ENCODE measurements at regions not wholly inside any gene's neighbourhood (a gene's known extent, or its start where the extent isn't known, plus 50 kb on each side); places are given as distances from the start of the nearest gene placed in this dataset.

DNA sequence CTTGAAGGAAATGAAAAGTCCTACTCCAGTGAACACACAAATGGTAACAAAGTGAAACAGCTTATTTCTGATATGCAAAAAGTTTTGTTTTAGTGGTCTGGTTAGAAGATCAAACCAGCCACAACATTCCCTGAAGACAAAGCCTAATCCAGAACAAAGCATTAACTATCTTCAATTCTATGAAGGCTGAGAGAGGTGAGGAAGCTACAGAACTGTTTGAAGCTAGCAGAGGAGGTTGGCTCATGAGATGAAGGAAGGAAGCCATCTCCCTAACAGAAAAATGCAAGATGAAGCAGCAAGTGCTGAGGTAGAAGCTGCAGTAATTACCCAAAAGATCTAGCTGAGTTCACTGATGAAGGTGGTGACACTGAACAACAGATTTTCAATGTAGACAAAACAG, 168.4 kb downstream of the IGLL1 start (continued):
- TF ChIP-seq RBFOX2 (IDR thresholded peaks at IDR 0.05; ENCODE audit: low read depth, low read length) (no peak), ZNF343 (CRISPR knock-in tag; IDR thresholded peaks at IDR 0.05) (no peak), ZNF589 (CRISPR knock-in tag; conservative IDR thresholded peaks at IDR 0.05) (no peak)
- TF ChIP-seq, protein P1, sequence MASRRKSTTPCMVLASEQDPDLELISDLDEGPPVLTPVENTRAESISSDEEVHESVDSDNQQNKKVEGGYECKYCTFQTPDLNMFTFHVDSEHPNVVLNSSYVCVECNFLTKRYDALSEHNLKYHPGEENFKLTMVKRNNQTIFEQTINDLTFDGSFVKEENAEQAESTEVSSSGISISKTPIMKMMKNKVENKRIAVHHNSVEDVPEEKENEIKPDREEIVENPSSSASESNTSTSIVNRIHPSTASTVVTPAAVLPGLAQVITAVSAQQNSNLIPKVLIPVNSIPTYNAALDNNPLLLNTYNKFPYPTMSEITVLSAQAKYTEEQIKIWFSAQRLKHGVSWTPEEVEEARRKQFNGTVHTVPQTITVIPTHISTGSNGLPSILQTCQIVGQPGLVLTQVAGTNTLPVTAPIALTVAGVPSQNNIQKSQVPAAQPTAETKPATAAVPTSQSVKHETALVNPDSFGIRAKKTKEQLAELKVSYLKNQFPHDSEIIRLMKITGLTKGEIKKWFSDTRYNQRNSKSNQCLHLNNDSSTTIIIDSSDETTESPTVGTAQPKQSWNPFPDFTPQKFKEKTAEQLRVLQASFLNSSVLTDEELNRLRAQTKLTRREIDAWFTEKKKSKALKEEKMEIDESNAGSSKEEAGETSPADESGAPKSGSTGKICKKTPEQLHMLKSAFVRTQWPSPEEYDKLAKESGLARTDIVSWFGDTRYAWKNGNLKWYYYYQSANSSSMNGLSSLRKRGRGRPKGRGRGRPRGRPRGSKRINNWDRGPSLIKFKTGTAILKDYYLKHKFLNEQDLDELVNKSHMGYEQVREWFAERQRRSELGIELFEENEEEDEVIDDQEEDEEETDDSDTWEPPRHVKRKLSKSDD (CRISPR knock-in tag; IDR thresholded peaks at IDR 0.05; ENCODE audit: low read depth) = no peak

DNA sequence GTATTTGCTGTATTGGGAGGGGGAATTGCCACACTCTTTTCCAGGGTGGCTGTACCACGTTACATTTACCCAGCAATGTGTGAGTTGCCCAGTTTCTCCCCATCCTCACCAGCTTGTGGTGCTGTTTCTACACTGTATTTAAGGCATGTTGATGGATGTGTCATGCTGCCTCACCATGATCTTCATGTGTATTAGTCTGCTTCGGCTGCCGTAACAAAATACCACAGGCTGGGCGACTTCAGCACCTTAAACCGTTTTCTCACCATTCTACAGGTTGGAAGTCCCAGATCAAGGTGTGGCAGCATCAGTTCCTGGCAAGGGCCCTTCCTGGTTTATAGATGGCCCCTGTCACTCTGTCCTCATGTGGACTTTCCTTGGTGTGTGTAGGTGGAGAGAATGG, 169.7 kb downstream of the IGLL1 start:
- in situ Hi-C loops (cut with HindIII; ENCODE audit: extremely low pct_ligation_motif_present, low pct_unique_long_range_greater_than_20kb) = no loop called here
- TF ChIP-seq MBNL3 (CRISPR knock-in tag; conservative IDR thresholded peaks at IDR 0.05) (no peak), ATRX (CRISPR knock-in tag; IDR thresholded peaks at IDR 0.05; ENCODE audit: borderline replicate concordance) (no peak), TMF1 (CRISPR knock-in tag; IDR thresholded peaks at IDR 0.05; ENCODE audit: low read depth) (no peak), POLR2AphosphoS5 (IDR thresholded peaks at IDR 0.05; ENCODE audit: low read depth, low read length) (no peak), NCOA1 (CRISPR knock-in tag; IDR thresholded peaks at IDR 0.05) (no peak), HDAC6 (IDR thresholded peaks at IDR 0.05; ENCODE audit: low read depth, low read length) (no peak), ONECUT2 (CRISPR knock-in tag; IDR thresholded peaks at IDR 0.05) (no peak), IRF2 (CRISPR knock-in tag; IDR thresholded peaks at IDR 0.05) (no peak), ZNF12 (CRISPR knock-in tag; IDR thresholded peaks at IDR 0.05) (peak; percentile 91), STAG1 (CRISPR knock-in tag; IDR thresholded peaks at IDR 0.05) (peak; percentile 37; the same call in 1 of the 2 replicates), ZNF24 (IDR thresholded peaks at IDR 0.05) (no peak), SIX4 (CRISPR knock-in tag; IDR thresholded peaks at IDR 0.05) (no peak)
- TF ChIP-seq, protein P2, sequence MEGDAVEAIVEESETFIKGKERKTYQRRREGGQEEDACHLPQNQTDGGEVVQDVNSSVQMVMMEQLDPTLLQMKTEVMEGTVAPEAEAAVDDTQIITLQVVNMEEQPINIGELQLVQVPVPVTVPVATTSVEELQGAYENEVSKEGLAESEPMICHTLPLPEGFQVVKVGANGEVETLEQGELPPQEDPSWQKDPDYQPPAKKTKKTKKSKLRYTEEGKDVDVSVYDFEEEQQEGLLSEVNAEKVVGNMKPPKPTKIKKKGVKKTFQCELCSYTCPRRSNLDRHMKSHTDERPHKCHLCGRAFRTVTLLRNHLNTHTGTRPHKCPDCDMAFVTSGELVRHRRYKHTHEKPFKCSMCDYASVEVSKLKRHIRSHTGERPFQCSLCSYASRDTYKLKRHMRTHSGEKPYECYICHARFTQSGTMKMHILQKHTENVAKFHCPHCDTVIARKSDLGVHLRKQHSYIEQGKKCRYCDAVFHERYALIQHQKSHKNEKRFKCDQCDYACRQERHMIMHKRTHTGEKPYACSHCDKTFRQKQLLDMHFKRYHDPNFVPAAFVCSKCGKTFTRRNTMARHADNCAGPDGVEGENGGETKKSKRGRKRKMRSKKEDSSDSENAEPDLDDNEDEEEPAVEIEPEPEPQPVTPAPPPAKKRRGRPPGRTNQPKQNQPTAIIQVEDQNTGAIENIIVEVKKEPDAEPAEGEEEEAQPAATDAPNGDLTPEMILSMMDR (CRISPR knock-in tag; IDR thresholded peaks at IDR 0.05) = 0 out of 2 replicates have a peak, but pooled peaks have one; percentile 14
- TF ChIP-seq, protein P3, sequence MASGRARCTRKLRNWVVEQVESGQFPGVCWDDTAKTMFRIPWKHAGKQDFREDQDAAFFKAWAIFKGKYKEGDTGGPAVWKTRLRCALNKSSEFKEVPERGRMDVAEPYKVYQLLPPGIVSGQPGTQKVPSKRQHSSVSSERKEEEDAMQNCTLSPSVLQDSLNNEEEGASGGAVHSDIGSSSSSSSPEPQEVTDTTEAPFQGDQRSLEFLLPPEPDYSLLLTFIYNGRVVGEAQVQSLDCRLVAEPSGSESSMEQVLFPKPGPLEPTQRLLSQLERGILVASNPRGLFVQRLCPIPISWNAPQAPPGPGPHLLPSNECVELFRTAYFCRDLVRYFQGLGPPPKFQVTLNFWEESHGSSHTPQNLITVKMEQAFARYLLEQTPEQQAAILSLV (CRISPR knock-in tag; IDR thresholded peaks at IDR 0.05; ENCODE audit: borderline replicate concordance) = no peak

More for the DNA sequence above, 169.7 kb downstream of the IGLL1 start:
- intact Hi-C loops (cut with micrococcal nuclease; ENCODE audit: unreplicated experiment) = no loop called here
- 57% methylated on average over 5 of the region's 5 CpGs for WGBS (ENCODE audit: low lambda C conversion rate)
- Histone ChIP-seq H3K9me3 (ENCODE audit: low read length) (no peaks in the 10 kb centered on the region), H3K27ac (ENCODE audit: extremely low read length, insufficient read depth, low read length) (no peak overlapping the region), H3K27me3 (ENCODE audit: control insufficient read depth in 1 of 2, insufficient read depth in 2 of 2, low read length in 2 of 2) (peaks cover 0 to 26% of the 10 kb centered on the region in 2 experiments; a peak in 2 of 5 replicates), H3K9ac (ENCODE audit: insufficient read depth, low read depth, low read length) (no peak overlapping the region), H3K79me2 (ENCODE audit: insufficient read depth, low read length) (no peaks in the 10 kb centered on the region), H2AFZ (ENCODE audit: low read length) (no peak overlapping the region), H3K4me2 (ENCODE audit: low read depth, low read length) (no peak overlapping the region), H3K4me1 (ENCODE audit: insufficient read depth, low read length) (no peaks in the 10 kb centered on the region), H3K36me3 (replicated peaks in 1 of 2; ENCODE audit: control insufficient read depth in 1 of 2, insufficient read depth in 2 of 2, low read length in 2 of 2) (no peaks in the 10 kb centered on the region), H3K4me3 (replicated peaks in 1 of 3; ENCODE audit: insufficient read depth in 1 of 3, low read depth in 2 of 3, low read length in 3 of 3) (no peak overlapping the region), H4K20me1 (ENCODE audit: insufficient read depth, low read length) (no peaks in the 10 kb centered on the region)
- no peak for ATAC-seq
- DNase-seq (ENCODE audit: low spot score) = no peak
- no TSS peak for BruUV-seq (replicated peaks)
- FAIRE-seq = no peak
- CTCF ChIA-PET (ENCODE audit: low intra/inter-chr PET ratio, low total read pairs) = no interaction called here
- POLR2A ChIA-PET = no interaction called here
